GM04503 (cell line): ENCODE measurements at regions not wholly inside any gene's neighbourhood (a gene's known extent, or its start where the extent isn't known, plus 50 kb on each side); places are given as distances from the start of the nearest gene placed in this dataset.

Source experiments
- DNase-seq: peaks from one replicate; pipeline ENCODE4 v3.0.0-alpha.2; 2012; ENCODE audit warnings: low read depth

DNA sequence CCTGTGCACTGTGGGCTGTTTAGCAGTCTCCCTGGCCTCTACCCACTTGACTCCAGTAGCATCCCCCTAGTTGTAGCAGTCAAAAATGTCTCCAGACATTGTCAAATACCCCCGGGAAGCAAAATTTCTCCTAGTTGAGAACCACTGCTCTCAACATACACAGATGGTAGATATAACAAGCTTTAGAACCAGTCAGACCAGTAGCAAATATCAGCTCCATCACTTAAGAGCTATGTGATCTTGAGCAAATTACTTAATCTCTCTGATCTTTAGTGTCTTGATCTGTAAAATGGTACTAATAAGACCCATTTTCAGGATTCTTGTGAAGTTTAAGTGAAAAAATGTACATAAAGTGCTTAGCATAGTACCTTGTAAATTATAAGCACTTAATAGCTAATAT is 96.2 kb downstream of the DUSP6 start:
- DNase-seq = no peak

DNA sequence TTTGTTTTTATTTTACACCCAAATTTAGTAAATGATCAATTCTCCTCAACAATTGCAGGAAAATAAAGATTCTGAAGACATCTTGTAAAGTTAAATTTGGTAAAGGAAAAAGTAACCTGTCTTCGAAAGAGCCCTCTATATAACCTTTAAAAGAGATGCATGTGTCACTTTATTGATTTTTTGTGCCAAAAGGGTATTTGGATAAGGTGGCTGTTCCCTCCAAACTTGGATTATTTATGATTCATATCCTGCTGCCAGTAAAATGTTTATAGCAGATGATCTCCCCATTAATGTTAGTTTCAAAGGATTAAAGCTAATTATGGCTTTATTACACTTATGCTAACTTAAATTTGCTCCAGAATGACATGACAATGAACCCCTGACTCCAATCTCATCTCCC is 98.8 kb downstream of the DUSP6 start:
- no peak for DNase-seq

DNA sequence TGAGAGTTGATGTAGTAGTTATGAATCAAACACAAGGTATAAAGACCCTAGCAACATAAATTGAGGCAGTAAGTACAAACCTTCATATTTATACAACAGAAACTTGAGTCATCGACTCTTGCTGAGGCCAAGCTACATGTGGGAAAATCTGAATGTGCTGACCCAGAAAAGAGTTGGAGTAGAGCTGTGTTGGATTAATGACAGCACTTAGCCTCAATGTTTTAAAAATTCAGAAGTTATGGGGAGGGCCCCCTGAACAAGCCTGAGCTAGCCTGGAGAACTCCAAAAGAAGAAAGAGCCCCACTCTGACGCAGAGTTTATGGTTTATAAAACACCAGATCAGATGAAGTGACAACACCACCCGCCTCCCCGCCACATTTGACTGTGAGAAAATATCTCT is 100.0 kb downstream of the DUSP6 start:
- no peak for DNase-seq

DNA sequence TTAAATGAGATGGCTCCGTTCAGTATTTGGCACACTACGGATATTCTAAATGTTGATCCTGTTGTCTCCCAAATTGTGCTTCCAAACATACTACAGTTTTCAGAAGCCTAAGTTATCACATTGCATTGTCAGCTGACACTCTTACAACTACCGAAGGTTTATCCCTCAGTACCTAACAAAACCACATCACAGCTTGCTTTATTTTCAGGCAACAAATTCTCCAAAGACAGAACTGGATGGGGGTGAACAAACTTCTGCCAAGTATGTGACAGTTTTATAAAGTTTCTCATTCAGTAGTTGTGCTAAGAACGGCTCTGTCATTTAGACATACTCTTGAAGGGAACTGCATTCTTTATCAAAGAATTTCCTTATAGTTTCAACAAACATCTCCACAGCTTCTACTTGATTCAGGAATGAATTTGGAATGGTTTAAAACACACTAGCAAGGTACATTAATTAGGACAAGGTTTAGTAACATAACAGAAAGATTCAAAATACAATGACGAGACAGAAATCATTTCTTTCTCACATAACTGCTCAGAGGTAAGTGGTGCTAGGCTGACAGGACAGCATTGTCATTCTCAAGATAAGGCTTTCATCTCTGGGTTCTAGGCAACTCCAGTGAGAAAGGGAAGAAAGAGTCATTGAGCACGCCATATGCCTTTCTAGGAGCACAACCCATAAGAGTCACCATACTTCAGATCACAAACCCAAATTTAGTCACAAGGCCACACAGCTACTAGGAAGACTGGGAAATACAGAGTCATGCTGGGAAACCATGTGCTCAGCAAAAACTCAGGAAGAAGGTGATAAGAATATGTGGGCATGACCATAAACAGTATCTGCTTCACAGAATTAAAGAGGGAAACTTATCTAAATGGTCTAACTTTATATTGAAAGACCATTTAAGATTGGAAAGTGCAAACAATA is 100.7 kb downstream of the DUSP6 start:
- no peak for DNase-seq

GRCh38 chr12:89250636-89251035 is 101.7 kb downstream of the DUSP6 start:
- DNase-seq = no peak

DNA sequence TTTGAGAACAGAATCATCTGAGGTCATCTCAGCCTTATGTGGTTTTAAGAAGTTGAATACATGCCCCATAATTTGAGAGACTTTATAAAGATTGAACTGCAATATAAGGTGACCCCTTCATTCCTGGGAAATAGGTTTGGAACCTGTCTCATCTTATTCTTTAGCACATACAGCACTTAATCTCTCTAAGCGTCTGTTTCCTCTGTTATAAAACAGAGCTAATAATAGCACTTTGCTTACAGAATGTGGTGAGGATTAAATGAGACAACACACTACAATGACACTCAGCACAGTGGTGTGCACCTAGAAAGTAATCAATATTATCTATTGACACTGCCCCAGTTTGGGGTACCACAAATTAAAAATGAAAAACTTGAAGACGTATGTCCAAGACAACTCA is 102.1 kb downstream of the DUSP6 start:
- DNase-seq = no peak

DNA sequence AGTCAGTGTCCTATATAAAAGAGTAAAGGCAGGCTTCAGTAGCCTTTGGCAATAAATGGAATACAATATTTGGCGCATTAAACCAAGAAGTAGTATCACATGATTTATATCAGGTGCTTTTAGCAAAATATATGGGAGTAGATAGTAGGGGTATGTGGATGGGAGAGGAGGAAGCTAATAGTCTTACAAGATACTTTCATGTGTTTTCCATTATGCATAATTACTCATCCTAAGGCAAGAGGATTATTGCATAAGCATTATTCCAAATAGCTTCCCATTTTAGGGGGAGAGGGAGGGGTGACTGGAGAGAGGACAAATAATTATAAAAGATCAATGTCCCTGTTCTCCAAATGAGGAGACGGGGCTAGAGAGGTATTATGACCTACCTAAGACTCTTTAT is 104.3 kb downstream of the DUSP6 start:
- no peak for DNase-seq

GRCh38 chr12:89247541-89247942 is 104.8 kb downstream of the DUSP6 start:
- no peak for DNase-seq

GRCh38 chr12:89245090-89245489 is 107.2 kb downstream of the DUSP6 start:
- no peak for DNase-seq

- no peak for DNase-seq
Observed at GRCh38 chr12:89244536-89244935, 107.8 kb downstream of the DUSP6 start.

- no peak for DNase-seq
Observed at GRCh38 chr12:89243771-89244170, 108.5 kb downstream of the DUSP6 start.

DNA sequence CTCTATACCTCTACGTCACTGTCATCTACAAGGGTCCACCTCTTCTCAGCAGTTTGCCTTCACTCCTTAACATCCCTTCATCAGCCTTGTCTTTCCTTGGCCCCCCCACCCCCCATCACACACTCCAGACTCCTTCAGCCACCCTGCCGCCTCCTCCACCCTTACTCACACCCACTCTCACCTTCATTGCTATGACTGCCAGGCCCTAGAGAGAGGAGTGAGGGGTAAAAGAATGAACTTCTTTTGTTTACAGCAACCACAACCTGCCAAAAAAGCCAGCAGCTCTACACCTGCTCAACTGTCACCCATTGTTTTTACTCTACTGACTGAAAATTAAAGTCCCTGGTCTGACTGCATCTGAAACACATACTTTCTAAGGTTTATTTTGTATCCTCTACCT is 112.8 kb downstream of the DUSP6 start:
- DNase-seq = no peak

DNA sequence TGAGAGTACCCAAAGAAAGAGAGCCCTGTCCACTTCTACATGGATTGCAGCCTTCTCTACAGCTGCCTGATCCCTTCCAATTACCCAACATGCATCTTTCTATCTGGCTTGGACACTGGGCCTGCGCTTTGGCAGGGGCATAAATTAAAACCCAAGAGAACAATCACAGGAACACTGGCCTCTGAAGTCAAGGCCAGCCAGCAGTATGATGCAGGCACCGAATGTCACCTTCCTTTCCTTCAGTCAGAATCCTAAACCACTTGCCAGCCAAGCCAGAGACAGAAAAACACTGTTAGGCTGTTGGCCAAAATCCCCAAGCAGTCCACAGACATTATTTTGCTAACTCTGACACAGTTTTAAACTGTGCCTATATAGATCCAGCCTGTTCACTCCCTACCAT is 113.7 kb downstream of the DUSP6 start:
- DNase-seq = no peak

DNA sequence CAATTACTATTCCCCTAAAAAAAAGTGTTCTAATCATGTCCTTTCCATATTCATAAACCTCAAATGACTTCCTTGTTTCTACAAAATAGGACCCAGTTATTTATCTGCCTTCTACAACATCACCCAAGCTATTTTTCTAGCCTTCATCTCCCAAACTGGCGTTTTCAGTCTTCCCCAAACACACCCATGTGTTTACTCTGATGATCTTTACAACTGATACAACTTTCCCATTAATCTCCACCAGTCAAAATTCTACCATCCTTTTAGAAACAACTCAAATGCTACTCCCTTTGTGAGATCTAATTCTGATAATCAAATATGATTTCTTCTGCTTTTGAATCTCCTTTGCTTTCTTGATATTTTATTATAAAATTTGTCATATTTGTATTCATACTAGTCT is 114.5 kb downstream of the DUSP6 start:
- no peak for DNase-seq

GRCh38 chr12:89236748-89237383 is 115.4 kb downstream of the DUSP6 start:
- DNase-seq = no peak

- no peak for DNase-seq
Observed at GRCh38 chr12:89236237-89236636, 116.1 kb downstream of the DUSP6 start.

- DNase-seq = no peak
Observed at GRCh38 chr12:89235189-89235993, 116.9 kb downstream of the DUSP6 start.

DNA sequence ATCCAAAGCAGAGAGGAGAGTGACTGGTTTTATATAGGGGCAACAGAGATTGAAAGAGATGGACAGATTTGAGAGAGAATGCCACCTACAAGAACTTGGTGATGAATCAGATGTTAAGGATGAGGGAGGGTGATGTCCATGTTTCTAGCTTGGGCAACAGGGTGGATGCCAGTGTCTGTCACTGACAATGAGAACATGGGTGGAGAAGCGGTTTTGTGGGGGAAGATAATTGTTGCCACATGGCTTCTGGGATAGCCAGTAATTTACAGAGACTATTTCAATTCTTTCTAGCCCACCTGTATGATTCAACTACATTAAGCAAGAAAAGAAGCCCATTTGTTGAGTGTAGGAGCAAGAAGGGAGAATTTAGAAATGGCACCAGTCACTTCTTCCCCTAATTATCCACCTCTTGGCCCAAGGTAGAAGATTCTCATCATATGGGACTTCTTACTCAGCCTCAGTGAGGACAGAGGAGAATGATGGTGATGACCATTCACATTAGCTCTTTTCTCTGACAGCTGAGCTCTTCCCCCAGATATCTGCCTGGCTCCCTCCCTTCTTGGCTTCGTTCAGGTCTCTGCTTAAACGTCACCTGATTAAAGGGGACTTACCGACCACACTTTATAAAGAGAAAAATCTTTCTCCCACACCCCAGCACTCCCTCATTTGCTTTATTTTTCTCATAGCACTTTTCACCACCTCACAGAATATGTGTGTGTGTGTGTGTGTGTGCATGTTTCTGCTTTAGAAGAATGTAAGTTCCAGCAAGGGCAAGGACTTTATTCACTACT is 117.8 kb downstream of the DUSP6 start:
- DNase-seq = no peak

DNA sequence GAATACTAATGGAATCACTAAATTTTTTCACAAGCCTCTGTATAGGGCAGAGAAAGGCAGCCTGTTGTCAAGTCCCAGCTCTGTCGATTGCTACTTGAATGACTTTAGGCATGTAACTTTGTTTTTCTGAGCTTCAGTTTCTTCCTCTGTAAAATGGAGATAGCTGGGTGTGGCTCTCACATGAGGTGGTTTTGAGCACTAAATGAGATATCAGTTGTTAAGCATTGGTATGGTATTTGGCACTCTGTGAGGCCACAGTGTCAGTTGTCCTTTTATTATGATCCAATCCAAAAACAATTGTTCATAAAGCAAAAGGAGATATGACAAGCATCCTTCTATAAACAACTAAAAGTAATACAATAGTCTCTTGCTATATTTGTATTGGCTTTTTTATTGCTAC is 120.6 kb downstream of the DUSP6 start:
- DNase-seq = no peak

DNA sequence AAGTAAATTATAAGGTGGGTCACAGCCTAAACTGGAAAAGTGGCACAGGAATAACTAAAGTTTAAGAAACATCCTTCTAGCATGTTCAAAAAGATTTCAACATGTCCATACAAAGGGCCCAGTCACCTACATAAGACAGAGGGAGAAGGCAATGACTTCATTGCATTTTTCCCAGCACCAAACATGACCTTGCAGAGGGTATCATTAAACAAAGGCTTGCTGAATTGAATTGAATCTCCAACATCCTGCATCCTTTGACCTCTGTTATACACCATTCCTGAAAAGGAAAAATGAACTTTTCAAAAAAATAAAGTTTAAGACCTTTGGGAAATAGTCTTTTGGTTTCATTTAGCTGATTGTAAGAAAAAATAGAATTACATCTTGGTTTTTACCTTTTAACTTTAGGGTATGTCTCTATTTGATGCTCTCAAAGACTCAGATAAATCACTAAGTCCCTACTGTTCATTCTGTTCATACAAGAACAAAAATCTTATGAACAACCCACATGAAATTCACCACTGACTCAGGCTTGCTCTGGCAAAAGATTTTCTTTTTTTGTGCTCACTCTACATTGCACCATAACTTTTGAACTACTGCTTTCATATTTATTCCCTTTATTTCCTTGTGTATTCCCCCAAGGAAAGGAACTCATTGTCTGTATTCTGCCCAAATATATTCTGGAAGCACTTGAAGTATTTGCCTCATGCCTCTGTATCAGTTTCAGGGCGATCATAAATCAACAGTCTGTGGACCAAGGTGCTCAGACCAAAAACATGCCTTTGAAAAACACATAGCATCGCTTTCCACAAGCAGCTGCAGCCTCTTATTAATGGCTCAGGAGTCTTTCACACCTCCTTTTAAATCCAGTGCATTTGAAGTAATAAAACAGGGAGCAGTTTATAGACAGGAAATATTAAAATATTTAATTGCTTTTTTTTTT is 121.7 kb downstream of the DUSP6 start:
- no peak for DNase-seq

- no peak for DNase-seq
Observed at GRCh38 chr12:89228491-89228890, 123.8 kb downstream of the DUSP6 start.
